ENCODE measurements at regions not wholly inside any gene's neighbourhood (a gene's known extent, or its start where the extent isn't known, plus 50 kb on each side); places are given as distances from the start of the nearest gene placed in this dataset.
"Not testable (repeated sequence)": the region's sequence is repeated elsewhere in the genome, so short reads cannot be mapped to it uniquely, and the experiment has no call there.

DNA sequence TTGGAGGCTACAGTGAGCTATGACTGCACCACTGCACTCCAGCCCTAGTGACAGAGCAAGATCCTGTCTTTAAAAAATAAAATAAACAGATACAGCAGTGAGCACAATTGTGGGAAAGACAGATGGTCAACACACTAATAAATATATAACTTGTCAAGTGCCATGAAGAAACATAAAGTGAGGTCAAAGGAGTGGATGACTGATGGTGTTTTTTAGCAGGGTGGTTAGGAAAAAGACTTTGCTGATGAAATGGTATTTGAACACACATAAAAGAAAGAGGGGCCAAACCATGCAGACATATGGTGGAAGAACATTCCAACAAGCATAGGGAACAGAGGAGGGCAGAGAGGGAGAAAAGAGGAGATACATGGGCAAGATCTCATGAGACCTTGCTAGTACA is 392.7 kb upstream of the AUTS2 start:
- no peak for DNase-seq
- no peaks in the 10 kb centered on the region for H3K4me1 ChIP-seq
- no peaks in the 10 kb centered on the region for H3K27me3 ChIP-seq
- H3K9me3 ChIP-seq, result no peaks in the 10 kb centered on the region
- no peaks in the 10 kb centered on the region for H3K36me3 ChIP-seq
- TF ChIP-seq POLR2A (IDR thresholded peaks at IDR 0.05), result no peak
- TF ChIP-seq, protein P1, sequence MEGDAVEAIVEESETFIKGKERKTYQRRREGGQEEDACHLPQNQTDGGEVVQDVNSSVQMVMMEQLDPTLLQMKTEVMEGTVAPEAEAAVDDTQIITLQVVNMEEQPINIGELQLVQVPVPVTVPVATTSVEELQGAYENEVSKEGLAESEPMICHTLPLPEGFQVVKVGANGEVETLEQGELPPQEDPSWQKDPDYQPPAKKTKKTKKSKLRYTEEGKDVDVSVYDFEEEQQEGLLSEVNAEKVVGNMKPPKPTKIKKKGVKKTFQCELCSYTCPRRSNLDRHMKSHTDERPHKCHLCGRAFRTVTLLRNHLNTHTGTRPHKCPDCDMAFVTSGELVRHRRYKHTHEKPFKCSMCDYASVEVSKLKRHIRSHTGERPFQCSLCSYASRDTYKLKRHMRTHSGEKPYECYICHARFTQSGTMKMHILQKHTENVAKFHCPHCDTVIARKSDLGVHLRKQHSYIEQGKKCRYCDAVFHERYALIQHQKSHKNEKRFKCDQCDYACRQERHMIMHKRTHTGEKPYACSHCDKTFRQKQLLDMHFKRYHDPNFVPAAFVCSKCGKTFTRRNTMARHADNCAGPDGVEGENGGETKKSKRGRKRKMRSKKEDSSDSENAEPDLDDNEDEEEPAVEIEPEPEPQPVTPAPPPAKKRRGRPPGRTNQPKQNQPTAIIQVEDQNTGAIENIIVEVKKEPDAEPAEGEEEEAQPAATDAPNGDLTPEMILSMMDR (IDR thresholded peaks at IDR 0.05), result no peak
- no peak overlapping the region for H3K4me3 ChIP-seq (replicated peaks in 1 of 3)
- no peak overlapping the region for H3K27ac ChIP-seq
- intact Hi-C loops (cut with DNase I), result no loop called here

DNA sequence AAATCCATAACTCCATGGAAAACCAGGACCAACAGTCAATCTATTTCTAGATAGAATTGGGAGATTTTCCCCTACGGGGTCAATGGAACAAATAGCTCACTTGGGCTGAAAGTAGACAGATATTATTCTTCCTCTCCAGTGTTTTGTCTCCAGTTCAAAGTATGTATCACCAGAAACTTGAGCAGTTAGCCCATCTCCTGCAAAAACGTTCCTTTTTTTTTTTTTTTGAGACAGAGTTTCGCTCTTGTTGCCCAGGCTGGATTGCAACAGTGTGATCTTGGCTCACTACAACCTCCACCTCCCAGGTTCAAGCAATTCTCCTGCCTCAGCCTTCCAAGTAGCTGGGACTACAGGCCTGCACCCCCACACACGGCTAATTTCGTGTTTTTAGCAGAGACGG is 390.0 kb upstream of the AUTS2 start:
- Histone ChIP-seq H3K9me3 (no peaks in the 10 kb centered on the region), H3K4me3 (replicated peaks in 1 of 3) (no peak overlapping the region), H3K36me3 (no peaks in the 10 kb centered on the region), H3K27ac (no peak overlapping the region), H3K27me3 (no peaks in the 10 kb centered on the region), H3K4me1 (no peaks in the 10 kb centered on the region)
- TF ChIP-seq POLR2A (IDR thresholded peaks at IDR 0.05), result no peak
- DNase-seq, result no peak
- intact Hi-C loops (cut with DNase I), result no loop called here
- 82 to 91% methylated on average over 6 of the region's 6 CpGs for WGBS, 2 donors

DNA sequence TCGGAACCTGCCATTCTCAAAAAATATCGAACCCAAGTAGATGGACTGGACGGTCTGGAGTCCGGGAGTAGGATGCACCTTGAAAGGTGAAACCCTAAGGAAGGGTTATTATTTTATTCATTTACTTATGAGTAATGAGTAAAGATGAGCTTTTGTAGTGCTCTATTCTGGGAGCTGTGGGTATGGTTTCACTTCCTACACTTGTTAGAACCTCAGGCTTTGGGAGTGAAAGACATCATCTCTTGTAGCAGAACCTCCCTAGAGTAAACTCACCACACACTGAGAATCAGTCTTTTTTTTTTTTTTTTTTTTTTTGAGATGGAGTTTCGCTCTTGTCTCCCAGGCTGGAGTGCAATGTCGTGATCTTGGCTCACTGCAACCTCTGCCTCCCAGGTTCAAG is 389.4 kb upstream of the AUTS2 start:
- Histone ChIP-seq H3K36me3 (no peaks in the 10 kb centered on the region), H3K4me3 (replicated peaks in 1 of 3) (no peak overlapping the region), H3K27me3 (no peaks in the 10 kb centered on the region), H3K9me3 (no peaks in the 10 kb centered on the region), H3K27ac (no peak overlapping the region), H3K4me1 (no peaks in the 10 kb centered on the region)
- intact Hi-C loops (cut with DNase I), result no loop called here
- DNase-seq, result no peak
- TF ChIP-seq, protein P1 (IDR thresholded peaks at IDR 0.05), result no peak
- TF ChIP-seq POLR2A (IDR thresholded peaks at IDR 0.05), result no peak
- 94 to 99% methylated on average over 6 of the region's 6 CpGs for WGBS, 2 donors

DNA sequence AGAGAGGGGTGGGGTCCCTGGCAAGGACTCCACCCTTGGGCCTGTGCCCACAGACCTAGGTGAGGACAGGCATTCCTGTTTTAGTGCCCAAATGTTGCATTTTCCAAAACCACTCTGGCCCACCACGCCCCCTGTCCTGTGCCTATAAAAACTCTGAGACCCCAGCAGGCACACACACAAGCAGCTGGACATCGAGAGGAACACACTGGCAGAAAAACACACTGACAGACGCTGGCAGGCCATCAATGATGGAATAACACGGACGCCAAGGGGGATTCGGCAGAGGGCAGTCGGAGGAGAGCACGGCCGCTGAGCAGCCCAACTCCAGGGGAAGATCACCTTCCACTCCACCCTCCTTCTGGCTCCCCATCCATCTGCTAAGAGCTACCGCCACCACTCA is 386.9 kb upstream of the AUTS2 start:
- DNase-seq, result no peak
- WGBS, 2 donors, result 62 to 70% methylated on average over 8 to 10 of the region's 10 CpGs
- Histone ChIP-seq H3K27ac (no peak overlapping the region), H3K4me1 (no peaks in the 10 kb centered on the region), H3K9me3 (no peaks in the 10 kb centered on the region), H3K4me3 (replicated peaks in 1 of 3) (no peak overlapping the region), H3K27me3 (no peaks in the 10 kb centered on the region), H3K36me3 (no peaks in the 10 kb centered on the region)
- intact Hi-C loops (cut with DNase I), result no loop called here
- no peak for TF ChIP-seq POLR2A (IDR thresholded peaks at IDR 0.05)
- TF ChIP-seq, protein P1 (IDR thresholded peaks at IDR 0.05), result no peak

DNA sequence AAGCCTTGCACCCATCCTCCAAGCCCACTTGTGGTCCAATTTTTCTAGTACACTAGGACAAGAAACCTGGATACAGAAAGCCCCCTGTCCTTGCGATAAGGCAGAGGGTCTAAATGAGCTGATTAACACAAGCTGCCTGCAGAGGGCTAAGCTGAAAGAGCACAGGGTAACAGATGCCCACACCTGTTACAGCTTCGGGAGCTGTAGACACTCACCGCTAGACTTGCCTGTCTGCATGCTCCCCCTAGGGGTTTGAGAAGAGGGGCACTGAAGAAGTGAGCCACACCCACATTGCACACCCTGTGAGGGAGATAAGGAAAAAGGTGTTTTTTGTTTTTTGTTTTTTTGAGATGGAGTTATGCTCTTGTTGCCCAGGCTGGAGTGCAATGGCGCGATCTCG is 386.5 kb upstream of the AUTS2 start:
- TF ChIP-seq POLR2A (IDR thresholded peaks at IDR 0.05), result no peak
- TF ChIP-seq, protein P1 (IDR thresholded peaks at IDR 0.05), result no peak
- WGBS, 2 donors, result 70 to 71% methylated on average over 6 of the region's 6 CpGs
- no peak overlapping the region for H3K4me3 ChIP-seq (replicated peaks in 1 of 3)

DNA sequence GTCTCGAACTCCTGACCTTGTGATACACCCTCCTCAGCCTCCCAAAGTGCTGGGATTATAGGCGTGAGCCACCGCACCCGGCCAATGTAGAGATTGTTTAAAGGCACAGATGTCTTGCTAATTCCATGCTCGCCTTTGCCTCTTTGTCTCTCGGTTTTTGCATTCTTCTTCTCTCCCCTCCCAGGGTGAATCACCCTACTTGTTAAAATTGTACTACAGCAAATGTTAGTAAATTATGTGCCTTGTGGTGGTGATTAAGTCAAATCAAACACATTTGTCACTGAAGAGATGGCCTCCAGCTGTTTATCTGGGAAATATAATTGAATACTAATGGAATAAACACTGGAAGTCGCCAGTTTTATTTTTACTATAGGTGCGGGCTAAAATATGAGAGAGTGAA is 384.4 kb upstream of the AUTS2 start:
- Histone ChIP-seq H3K4me1 (no peaks in the 10 kb centered on the region), H3K9me3 (no peaks in the 10 kb centered on the region)
- intact Hi-C loops (cut with DNase I), result no loop called here

More for the DNA sequence above, 386.5 kb upstream of the AUTS2 start:
- intact Hi-C loops (cut with DNase I), result no loop called here
- Histone ChIP-seq H3K27ac (no peak overlapping the region), H3K4me1 (no peaks in the 10 kb centered on the region), H3K36me3 (no peaks in the 10 kb centered on the region), H3K27me3 (no peaks in the 10 kb centered on the region), H3K9me3 (no peaks in the 10 kb centered on the region)
- DNase-seq, result no peak

DNA sequence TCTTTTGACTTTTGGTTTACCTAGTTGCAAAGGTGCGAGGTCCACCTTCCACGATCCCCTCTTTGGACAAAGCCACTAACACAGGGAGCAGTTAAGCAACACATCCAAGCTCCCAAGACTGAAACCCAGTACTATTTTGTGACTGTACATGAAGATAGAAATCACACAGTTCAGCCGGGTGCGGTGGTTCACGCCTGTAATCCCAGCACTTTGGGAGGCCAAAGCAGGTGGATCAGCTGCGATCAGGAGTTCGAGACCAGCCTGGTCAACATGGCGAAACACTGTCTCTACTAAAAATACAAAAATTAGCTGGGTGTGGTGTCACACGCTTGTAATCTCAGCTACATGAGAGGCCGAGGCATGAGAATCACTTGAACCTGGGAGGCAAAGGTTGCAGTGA is 382.8 kb upstream of the AUTS2 start:
- H3K27ac ChIP-seq; H3K4me3 ChIP-seq (replicated peaks in 1 of 3); H3K27me3 ChIP-seq; H3K9me3 ChIP-seq; DNase-seq; H3K36me3 ChIP-seq; H3K4me1 ChIP-seq; intact Hi-C loops (cut with DNase I): not testable (repeated sequence)
- 96 to 97% methylated on average over 10 of the region's 10 CpGs for WGBS, 2 donors

More for the DNA sequence above, 384.4 kb upstream of the AUTS2 start:
- 88 to 89% methylated on average over 8 of the region's 8 CpGs for WGBS, 2 donors
- no peak for DNase-seq
- H3K4me3 ChIP-seq (replicated peaks in 1 of 3), result no peak overlapping the region
- H3K36me3 ChIP-seq, result no peaks in the 10 kb centered on the region
- H3K27me3 ChIP-seq, result no peaks in the 10 kb centered on the region
- TF ChIP-seq, protein P1 (IDR thresholded peaks at IDR 0.05), result no peak
- TF ChIP-seq POLR2A (IDR thresholded peaks at IDR 0.05), result no peak
- no peak overlapping the region for H3K27ac ChIP-seq
